Prostate gland (tissue), 2 donors: ENCODE measurements at regions not wholly inside any gene's neighbourhood (a gene's known extent, or its start where the extent isn't known, plus 50 kb on each side); places are given as distances from the start of the nearest gene placed in this dataset.

Source experiments
- CTCF ChIP-seq, 4 experiments: fragments of 200-600 bp in 2 of 4; fragments of 450-650 bp in 2 of 4; sonication (generic) in 2 of 4; IDR thresholded peaks; 1 replicate in 3 of 4; 2 replicates in 1 of 4; pipeline ENCODE4 v1.5.1; 2016 to 2019; ENCODE audit warnings: antibody characterized with exemption in 4 of 4, mild to moderate bottlenecking in 2 of 4, moderate library complexity in 2 of 4
- POLR2A ChIP-seq: fragments of 450-650 bp; IDR thresholded peaks from one replicate; pipeline ENCODE4 v1.6.1; 2016; ENCODE audit warnings: antibody characterized with exemption, mild to moderate bottlenecking
- POLR2AphosphoS5 ChIP-seq: sonication (generic); formaldehyde crosslinking; IDR thresholded peaks from one replicate; pipeline ENCODE4 v1.6.1; 2017; ENCODE audit warnings: antibody characterized with exemption

DNA sequence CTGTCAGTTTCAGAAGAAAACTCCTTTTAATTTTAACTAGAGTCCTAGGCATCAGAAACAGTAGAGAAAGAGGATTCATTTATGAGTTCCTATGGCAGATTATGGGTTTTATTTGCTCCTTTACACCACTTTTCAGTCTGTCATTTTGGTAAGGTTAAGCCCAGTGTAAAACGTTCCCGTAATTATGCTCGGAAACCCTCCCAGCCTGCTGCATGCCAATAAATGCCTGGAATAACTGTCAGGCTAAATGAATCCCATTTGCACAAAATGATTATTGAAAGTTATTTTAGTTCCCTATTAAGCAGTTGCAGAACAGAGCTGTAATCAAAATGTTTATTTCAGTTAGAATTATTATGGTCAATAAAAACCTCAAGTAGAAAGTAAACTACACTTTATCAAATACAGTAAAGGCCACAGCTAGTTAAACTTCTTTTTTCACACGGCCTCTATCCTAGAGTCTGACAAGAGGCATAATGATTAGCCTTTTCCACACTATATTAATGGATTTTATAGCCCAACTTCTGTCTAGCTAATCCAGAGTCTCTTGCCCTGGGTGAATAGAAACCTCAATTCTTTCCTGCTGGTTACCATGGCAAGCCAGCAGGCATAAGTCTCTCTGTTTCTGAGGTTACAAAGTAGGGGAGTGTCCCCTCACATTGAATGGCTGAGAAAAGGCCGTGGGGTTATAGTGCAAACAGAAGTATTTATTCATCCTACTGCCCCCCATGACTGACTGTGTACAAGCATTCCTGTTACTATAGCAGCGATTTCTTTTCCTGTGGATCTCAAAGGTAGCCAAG lies 80.8 kb upstream of the NPVF start:
- TF ChIP-seq CTCF (IDR thresholded peaks at IDR 0.05) (no peak), POLR2AphosphoS5 (no peak), POLR2A (no peak)
